Activated CD4-positive, alpha-beta T cell treated with anti-CD3 and anti-CD28 coated beads, Interleukin-10, Interleukin-2, amounts not matched to agents 100 ng/mL and 50 ng/mL, durations not matched to agents 16 hours and 8 hours (primary cell): ENCODE measurements at regions not wholly inside any gene's neighbourhood (a gene's known extent, or its start where the extent isn't known, plus 50 kb on each side); places are given as distances from the start of the nearest gene placed in this dataset.

ENCODE experiments used
- DNase-seq: peaks from one replicate; pipeline ENCODE4 v3.0.0-alpha.2; 2020

- no peak for DNase-seq
These were observed 570.1 kb downstream of the VRK1 start for GRCh38 chr14:97367278-97367677.

- DNase-seq = no peak
These were observed 570.9 kb downstream of the VRK1 start for GRCh38 chr14:97368049-97368448.

DNA sequence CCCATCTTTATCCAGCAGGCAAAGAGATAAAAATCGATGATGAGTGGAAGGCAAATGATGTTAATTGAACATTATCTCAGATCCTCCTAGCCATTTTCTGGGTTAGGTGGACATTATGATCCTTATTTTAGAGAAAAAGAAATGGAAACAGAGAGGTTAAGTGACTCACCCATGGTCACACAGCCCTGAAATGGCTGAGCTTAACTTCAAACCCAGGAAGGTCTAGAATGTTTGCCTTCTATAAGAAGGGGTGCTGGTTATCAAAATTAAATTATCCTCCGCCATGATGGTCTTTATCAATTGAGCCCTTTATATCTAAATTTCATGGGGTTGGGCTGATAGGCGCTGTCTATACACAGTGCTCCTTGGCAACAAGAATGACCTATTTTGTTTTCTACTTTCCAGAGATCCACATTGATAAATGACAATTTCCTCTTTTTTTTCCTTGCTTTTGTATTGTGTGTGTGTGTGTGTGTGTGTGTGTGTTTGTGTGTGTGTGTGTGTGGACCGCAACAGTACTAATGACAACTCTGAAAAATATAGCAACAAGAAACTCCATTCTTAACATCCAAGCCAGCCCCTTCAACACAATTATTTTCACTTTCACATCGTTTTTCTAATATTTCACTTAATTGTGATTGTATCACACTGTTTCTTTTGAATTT, 571.9 kb downstream of the VRK1 start:
- no peak for DNase-seq

- no peak for DNase-seq
These were observed 572.7 kb downstream of the VRK1 start for GRCh38 chr14:97369901-97370300.

GRCh38 chr14:97376310-97376709, 579.1 kb downstream of the VRK1 start:
- DNase-seq = no peak

DNA sequence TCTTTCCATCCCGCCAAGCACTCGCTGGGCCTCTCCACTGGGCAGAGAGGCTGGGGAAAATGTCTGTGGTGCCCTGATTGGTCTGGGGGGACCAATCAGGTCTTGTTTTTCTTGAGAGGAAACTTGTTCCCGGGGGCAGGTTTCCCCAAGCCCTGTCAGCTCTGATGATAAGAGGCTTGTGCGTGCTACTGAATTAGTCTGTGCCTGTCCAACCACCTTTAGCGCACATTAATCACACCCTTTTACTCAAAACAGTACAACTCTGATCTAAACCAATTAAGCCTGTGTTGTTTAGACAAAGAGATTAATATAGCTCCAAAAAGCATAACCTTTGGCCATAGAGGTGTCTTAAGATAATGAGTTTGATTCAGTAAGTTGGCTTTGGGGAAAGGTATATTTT, 580.4 kb downstream of the VRK1 start:
- no peak for DNase-seq

GRCh38 chr14:97379091-97379531, 581.9 kb downstream of the VRK1 start:
- peak; percentile 29 for DNase-seq

DNA sequence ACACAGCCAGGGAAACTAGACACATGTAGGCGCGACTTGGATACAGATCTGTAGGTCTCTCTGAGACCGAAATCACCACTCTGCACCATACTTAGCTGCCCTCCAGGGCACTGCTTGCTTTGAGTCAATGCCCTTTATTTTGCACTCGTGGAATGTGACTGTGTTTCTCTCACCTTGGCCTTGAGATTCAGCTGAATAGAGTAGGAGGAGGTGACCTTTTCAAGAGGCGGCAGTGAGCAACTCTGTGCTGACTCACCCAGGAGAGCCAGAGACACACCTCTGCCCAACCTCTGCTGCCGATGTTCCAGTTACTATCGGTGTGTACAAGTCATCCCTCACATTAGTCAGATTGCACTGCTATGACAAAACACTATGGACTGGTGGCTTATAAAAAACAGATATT, 583.4 kb downstream of the VRK1 start:
- peak; percentile 65 for DNase-seq

GRCh38 chr14:97381309-97381708, 584.1 kb downstream of the VRK1 start:
- peak; percentile 6 for DNase-seq

GRCh38 chr14:97382616-97383226, 585.5 kb downstream of the VRK1 start:
- DNase-seq = no peak

DNA sequence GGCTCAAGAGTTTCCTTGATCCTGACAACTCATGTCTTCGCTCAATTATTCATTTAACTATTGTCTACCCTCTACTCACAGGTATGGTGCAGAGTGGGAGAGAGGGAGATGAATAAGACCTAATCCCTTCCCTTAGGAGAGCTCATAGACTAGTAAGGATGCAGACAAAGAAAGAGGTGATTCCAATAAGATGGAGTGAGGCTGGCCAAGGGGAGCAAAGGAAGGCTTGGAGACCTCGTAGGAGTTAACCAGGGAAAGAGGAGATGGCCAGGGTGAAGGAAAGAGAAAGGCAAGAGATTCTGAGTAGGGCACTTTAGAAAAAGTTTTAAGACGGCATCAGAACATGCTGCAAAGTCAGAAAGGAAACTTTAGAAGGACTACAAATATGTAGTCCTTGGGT, 588.5 kb downstream of the VRK1 start:
- DNase-seq = no peak

DNA sequence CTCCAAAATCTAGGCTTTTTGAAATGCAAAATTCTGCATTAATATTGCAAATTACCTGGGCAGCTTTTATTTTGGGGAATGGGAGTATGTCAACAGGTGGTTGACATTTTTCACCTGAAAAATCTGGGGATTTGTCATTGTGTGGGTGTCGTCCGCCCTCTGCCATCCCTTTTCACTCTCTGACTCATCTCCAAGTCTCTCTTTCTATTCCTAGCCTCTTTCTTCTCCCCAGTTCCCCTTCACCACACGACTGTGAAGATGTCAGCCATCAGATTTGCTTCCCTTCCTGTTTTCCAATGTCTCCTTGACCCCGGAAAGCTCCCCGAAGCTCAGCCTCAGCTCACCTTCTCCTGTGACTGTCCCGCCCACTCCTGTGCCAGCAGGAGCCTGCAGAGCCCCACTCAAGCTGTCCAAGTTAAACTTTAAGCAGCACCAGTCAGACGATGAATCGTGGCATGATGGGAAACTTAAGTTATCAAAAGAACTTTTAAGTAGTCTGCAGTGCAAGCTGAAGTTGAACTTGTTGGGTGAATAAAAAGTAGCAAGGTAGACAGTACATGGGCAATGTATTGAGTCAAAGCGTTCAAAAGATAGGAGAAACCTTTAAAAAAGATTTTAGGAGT, 590.2 kb downstream of the VRK1 start:
- DNase-seq = no peak

DNA sequence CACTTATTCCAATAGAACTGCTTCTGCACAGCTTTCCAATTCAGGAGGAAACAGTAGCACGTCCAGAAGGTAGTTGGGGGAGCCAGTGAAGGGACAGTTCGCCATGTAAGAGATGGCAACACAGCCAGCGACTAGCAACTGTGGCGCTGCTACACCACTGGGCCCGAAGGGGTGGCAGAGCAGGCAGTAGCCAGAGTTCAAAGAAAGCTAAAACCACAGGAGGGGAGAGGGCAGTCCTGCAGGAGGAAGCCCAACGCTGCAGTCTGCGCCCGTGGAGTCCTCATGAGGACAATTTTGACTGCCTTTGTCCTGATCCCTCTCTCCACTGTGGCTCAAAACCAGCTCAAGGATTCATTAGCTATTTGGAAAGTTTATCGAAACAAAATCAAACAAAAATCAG, 591.2 kb downstream of the VRK1 start:
- DNase-seq = no peak

DNA sequence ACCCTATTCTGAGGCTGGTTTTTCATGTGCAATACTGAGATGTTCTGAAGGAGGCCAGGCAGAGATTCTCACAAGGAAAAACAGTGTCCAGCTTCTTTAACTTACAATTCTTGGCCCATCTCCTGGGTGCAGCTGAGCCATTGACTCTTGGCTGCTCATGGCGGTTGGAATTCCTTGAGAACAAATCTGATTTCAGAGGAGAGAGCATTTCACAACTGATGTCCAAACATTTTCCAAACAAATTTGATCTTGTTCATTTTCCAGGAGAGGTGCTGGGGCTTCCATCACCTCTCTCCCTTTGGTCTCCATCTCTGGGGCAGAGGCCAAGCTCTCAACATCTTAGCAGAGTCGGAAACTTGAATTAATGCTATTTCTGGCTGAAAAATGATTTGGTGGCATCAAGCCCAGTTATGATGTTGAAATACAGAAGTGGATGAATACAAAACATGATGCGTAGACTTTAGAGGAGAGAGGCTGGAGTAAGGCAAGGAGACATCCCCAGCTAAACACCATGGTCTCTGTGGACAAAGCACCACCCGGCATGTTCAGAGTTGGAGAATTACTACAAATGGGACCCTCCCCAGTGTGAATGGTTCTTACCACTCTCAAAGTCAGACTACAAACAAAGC, 593.0 kb downstream of the VRK1 start:
- no peak for DNase-seq

GRCh38 chr14:97393244-97393643, 596.1 kb downstream of the VRK1 start:
- DNase-seq = no peak

DNA sequence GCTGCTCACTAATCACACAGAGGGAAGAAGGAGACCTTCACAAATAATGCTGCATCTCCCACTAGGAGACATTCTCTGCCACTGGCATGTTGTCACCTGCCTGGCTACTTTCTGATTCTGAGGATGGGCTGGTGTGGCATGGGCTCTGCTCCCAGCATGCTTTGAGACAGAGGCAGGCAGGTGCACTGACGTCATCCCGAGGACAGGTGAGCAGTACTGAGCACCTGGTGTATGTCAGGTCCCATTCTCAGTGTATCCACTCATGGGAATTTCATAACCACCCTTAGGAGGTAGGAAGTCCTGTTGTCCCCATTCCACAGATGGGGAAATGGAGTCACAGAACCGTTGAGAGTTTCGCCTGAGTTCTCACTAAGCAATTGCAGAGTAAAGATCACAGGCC, 597.9 kb downstream of the VRK1 start:
- DNase-seq = no peak

GRCh38 chr14:97401714-97402113, 604.5 kb downstream of the VRK1 start:
- no peak for DNase-seq

GRCh38 chr14:97402279-97402678, 605.1 kb downstream of the VRK1 start:
- DNase-seq = no peak

DNA sequence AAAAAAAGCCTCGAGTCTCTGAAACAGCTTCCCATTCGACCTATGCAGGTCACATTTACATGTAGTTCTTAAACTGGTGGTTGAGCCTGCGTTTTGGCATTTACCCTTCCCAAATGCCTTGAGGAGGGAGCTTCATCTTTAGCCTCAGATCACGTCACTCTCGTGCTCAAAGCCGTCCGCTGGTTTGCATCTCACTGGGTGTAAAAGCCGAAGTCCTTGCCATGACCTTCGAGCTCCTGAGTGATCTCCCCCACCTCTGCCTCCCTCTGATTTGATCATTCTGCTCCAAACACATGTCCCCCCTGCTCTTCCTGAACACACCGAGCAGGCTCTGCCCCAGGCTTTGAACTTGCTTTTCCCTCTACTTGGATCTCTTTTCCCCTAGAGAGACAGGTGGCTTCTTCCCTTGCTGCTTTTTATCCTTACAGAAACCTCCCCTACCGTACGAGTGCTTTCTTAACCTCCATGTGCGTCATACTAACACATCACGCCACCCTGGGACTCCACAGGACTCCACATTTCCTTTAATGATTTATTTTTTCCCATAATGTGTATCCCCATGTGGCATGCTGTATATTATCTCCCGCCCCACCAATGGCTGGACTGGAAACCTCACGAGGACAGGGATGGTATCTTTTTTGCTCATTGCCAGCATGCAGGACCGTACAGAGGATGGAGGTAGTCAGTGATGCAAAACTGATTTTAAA, 610.7 kb downstream of the VRK1 start:
- DNase-seq = no peak

GRCh38 chr14:97408503-97408902, 611.3 kb downstream of the VRK1 start:
- DNase-seq = no peak

- DNase-seq = peak; percentile 88
These were observed 612.0 kb downstream of the VRK1 start for GRCh38 chr14:97408937-97409815.
